ENCODE measurements at regions not wholly inside any gene's neighbourhood (a gene's known extent, or its start where the extent isn't known, plus 50 kb on each side); places are given as distances from the start of the nearest gene placed in this dataset.

- no peak for DNase-seq
Observed at GRCh38 chr5:56337715-56338319, 104.7 kb upstream of the ANKRD55 start.

DNA sequence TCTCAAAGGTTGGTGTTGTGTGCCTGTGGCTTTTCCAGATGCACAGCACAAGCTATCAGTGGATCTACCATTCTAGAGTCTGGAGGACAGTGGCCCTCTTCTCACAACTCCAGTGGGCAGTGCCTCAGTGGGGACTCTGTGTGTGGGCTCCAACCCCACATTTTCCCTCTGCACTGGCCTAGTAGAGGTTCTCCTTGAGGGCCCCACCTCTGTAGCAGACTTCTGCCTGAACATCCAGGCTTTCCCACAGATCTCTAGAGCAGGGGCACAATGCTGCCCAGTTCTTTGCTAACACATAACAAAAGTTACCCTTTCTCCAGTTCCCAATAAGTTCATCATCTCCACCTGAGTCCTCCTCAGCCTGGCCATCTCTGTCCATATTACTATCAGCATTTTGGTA lies 102.1 kb upstream of the ANKRD55 start:
- DNase-seq: no peak

DNA sequence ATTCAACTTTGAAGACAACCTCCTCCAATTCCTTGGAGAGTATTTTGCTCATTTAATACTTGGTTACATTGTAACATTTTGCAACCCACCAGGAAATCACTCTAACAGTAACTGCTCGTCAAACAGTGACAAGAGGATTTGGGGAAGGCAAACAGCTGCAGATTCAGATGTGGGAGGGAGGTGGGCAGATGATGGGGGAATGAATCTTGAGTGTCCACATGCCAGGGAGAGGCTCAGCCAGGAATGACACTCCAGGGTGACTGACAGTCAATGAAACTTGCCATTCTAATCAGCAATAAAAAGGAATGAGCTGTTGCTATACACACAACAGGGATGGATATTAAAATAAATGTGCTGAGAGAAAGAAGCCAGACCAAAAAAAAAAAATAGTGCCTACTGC lies 97.7 kb upstream of the ANKRD55 start:
- DNase-seq: no peak

GRCh38 chr5:56330167-56330566 lies 97.0 kb upstream of the ANKRD55 start:
- DNase-seq: no peak

DNA sequence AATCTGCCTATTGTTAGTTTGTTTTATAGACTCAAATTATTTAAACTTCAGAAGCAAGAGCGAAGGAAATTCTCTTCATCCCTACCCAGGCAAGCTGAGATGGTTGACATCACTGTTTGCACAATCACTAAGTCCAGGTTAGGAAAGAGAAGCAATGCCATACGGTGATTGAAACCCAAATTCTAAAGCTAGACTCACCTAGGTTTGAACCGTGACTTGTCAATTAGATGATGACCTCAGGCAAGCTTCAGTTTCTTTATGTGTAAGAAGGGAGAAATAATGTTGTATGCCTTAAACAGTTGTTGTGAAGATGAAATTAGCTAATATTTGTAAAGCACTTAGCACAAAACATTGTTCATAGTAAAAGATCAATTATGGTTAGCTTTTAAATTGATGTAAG lies 96.5 kb upstream of the ANKRD55 start:
- DNase-seq: no peak

DNA sequence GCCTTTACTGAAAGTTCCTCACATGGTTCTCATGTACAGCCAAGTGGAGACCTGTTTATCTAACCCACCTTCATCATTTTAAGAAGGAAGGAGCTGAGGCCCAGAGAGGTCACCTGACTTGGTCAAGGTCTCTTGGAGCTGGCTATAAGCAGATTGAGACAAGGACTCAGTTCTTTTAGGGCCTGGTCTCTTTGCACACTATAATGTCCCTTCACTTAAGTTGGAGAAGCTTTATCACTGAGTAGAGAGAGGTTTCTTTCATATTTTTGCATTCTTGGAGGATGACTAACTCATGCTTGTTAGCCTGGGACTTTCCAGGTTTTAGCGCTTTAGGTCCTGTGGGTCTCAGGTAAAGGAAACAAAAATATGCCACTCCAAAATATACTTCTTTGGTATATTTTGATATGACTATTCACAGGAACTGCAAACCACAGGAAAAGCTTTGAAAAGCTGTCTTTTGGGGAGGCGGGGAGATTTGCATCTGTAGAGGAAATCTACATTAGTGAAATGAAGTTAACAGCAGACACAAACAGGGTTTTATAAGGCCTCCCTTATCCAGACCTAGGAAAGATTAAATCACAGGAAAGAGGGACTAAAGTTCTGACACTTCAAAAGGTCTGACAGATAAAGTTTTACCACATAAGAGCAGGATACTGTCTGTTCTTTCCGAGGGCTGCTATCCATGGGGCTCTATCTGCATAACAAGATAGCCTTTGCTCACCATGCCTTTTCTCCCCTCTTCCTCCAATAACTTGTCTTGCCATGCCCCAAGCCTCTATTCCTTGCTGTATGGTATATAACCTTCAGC lies 95.8 kb upstream of the ANKRD55 start:
- DNase-seq: no peak

GRCh38 chr5:56327809-56328208 lies 94.7 kb upstream of the ANKRD55 start:
- no peak for DNase-seq

- DNase-seq: no peak
Observed at GRCh38 chr5:56326770-56327169, 93.6 kb upstream of the ANKRD55 start.

DNA sequence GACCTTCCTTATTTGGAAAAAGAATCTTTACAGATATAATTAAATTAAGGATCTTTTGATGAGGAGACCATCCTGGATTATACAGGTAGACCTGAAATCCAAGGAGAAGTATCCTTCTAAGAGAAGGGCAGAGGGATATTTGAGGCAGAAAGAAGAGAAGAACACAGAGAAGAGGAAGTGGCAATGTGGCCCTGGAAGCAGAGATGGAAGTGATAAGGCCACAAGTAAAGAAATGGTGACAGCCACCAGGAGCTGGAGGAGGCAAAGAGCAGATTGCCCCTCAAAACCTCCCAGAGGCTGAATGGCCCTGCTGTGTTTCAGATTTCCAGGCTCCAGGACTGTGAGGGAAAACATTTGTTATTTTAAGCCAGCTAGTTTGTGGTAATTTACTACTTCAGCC lies 93.0 kb upstream of the ANKRD55 start:
- DNase-seq: no peak

DNA sequence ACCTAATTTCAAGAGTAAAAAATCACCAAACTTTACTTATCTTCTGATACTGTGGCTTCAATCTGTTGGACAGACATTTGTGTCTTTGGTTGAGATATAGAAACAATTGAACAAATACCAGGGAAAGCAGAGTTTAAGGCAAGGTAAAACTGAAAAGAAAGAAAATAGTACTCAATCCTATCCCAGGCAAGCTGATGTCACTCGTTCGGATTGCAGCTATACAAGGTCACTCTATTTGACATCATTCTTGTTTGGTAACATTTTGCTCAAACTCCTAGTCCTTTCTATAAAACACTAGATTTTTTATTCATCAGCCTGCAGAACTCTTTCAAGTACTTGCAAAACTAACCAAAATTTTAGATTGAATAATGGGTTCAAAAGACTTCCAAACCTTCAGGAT lies 91.9 kb upstream of the ANKRD55 start:
- no peak for DNase-seq

GRCh38 chr5:56323505-56323904 lies 90.4 kb upstream of the ANKRD55 start:
- no peak for DNase-seq

DNA sequence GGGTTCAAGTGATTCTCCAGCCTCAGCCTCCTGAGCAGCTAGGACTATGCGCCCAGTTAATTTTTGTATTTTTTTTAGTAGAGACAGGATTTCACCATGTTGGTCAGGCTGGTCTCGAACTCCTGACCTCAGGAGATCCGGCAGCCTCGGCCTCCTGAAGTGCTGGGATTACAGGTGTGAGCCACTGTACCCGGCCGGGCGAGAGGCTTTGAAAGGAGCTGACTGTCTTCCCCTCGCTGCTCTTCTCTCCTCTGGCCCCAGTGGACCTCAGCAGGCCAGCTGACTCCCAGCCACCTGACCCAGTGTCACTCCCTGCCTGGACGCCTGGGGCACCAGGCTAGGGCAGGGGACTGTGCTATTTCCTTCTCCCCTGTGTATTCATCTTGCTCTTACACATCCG lies 89.5 kb upstream of the ANKRD55 start:
- DNase-seq: no peak

DNA sequence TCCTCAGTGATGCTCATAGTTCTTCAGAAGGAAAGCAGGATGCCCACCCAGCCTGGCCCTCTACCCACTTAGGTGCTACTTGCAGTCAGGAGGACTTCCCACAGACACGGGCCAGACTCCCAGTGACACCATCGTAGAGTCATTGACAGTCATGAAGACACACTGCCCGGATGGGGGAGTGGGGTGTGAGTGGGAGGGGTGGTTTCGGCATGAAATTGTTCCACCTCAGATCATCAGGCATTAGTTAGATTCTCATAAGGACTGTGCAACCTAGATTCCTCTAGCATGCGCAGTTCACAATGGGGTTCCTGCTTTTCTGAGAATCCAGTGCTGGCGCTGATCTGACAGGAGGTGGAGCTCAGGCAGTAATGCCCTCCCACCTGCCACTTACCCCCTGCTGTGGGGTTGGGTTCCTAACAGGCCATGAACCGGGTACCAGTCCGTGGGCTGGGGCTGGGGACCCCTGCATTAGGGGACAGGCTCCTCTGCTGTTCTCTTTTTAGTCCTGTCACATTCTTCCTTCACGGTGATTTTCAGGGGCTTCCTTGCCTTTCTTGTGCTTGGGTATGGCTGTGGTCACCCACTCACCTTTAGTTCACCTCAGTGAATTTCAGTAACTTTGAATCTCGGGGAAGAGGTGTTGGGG lies 88.2 kb upstream of the ANKRD55 start:
- DNase-seq: no peak

GRCh38 chr5:56320686-56321085 lies 87.6 kb upstream of the ANKRD55 start:
- no peak for DNase-seq

- DNase-seq: no peak
Observed at GRCh38 chr5:56319526-56320181, 86.5 kb upstream of the ANKRD55 start.

DNA sequence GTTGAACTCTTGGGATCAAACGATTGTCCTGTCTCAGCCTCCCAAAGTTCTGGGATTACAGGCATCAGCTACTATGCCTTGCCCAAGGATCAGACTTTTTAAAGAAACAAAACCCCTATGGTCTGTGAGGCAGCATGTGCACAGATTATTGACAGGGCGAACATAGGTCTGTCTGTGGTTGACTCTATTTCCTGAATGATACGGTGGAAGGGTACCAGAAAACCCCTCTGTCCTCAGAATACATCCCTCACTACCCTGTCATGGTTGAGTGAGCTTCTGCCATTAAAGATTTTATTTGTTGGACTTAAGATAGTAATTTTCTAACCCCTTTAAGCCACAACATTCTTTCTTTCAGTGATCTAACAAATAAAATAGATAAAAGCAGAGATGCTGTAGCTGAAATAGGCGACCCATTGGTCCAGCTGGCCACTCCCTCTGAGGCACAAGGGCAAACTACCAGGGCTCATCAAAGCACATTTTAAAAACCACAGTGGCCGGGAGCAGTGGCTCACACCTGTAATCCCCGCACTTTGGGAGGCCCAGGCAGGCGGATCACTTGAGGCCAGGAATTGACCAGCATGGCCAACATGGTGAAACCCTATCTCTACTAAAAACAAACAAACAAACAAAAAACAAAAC lies 84.9 kb upstream of the ANKRD55 start:
- DNase-seq: no peak

GRCh38 chr5:56316299-56316994 lies 83.3 kb upstream of the ANKRD55 start:
- DNase-seq: no peak

DNA sequence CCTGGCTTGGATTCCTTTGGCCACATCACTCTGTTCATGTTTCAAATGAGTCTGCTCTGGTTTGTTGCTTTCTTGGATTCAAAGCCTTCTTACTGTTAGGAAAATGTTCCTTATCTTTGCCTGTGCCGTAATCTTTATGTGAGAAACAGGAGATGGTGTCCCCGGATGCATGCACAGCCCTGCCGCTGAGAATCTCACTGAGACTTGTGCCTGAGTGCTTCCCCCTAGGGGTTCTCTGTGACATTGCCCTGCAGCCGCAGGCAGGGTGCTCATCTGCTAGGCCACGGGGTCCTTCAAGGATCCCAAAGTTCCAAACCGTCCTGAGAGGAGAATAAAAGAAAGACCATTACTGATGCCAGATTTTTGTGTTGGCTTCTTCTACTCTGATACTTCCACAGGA lies 81.4 kb upstream of the ANKRD55 start:
- no peak for DNase-seq

GRCh38 chr5:56313596-56313995 lies 80.5 kb upstream of the ANKRD55 start:
- DNase-seq: no peak

- no peak for DNase-seq
Observed at GRCh38 chr5:56313004-56313531, 79.9 kb upstream of the ANKRD55 start.

GRCh38 chr5:56311306-56311905 lies 78.3 kb upstream of the ANKRD55 start:
- DNase-seq: no peak

- no peak for DNase-seq
Observed at GRCh38 chr5:56310711-56311204, 77.6 kb upstream of the ANKRD55 start.
